OCI-LY1 (cell line): ENCODE measurements at regions not wholly inside any gene's neighbourhood (a gene's known extent, or its start where the extent isn't known, plus 50 kb on each side); places are given as distances from the start of the nearest gene placed in this dataset.

Source experiments
- H2AFZ ChIP-seq: fragments of 200-600 bp; sonication (generic), shearing (Covaris generic); 2 replicates; pipeline ENCODE4 v1.6.0; 2014; ENCODE audit warnings: antibody characterized with exemption, mild to moderate bottlenecking, low read length
- H3F3A ChIP-seq: fragments of 200-600 bp; sonication (generic), shearing (Covaris generic); 2 replicates; pipeline ENCODE4 v1.6.0; 2014; ENCODE audit warnings: mild to moderate bottlenecking, antibody characterized with exemption, low read length, moderate library complexity; ENCODE audit not compliant: insufficient read depth
- H3K27ac ChIP-seq: fragments of 200-600 bp; sonication (generic); 2 replicates; pipeline ENCODE4 v1.5.1; 2014; ENCODE audit warnings: low read length, mixed run types, mild to moderate bottlenecking, low read depth; ENCODE audit not compliant: poor library complexity, severe bottlenecking
- H3K27me3 ChIP-seq: fragments of 200-600 bp; sonication (generic); 2 replicates; pipeline ENCODE4 v1.6.0; 2014; ENCODE audit warnings: antibody characterized with exemption, mild to moderate bottlenecking, low read length, moderate library complexity; ENCODE audit not compliant: insufficient read depth
- H3K36me3 ChIP-seq: fragments of 200-600 bp; sonication (generic); 2 replicates; pipeline ENCODE4 v1.6.1; 2014; ENCODE audit warnings: mild to moderate bottlenecking, antibody characterized with exemption, low read length, moderate library complexity, mixed read lengths; ENCODE audit not compliant: insufficient read depth
- H3K4me1 ChIP-seq: fragments of 200-600 bp; sonication (generic); 2 replicates; pipeline ENCODE4 v1.5.1; 2014; ENCODE audit warnings: mild to moderate bottlenecking, low read length, moderate library complexity; ENCODE audit not compliant: insufficient read depth, severe bottlenecking
- H3K4me2 ChIP-seq: fragments of 200-600 bp; sonication (generic), shearing (Covaris generic); 2 replicates; pipeline ENCODE4 v1.6.1; 2014; ENCODE audit warnings: low read length
- H3K4me3 ChIP-seq: fragments of 200-600 bp; sonication (generic); 2 replicates; pipeline ENCODE4 v1.5.1; 2014; ENCODE audit warnings: low read length, low read depth, mild to moderate bottlenecking, mixed read lengths; ENCODE audit not compliant: poor library complexity, severe bottlenecking
- H3K79me2 ChIP-seq: fragments of 200-600 bp; shearing (Covaris generic); 2 replicates; pipeline ENCODE4 v1.6.1; 2016; ENCODE audit warnings: mixed run types, low read length, mixed read lengths; ENCODE audit not compliant: insufficient read depth
- H3K9ac ChIP-seq: fragments of 200-600 bp; sonication (generic), shearing (Covaris generic); 2 replicates; pipeline ENCODE4 v1.6.1; 2014; ENCODE audit warnings: mild to moderate bottlenecking, low read length, mixed read lengths
- H3K9me2 ChIP-seq: fragments of 200-600 bp; sonication (generic), shearing (Covaris generic); 2 replicates; pipeline ENCODE4 v1.6.1; 2014; ENCODE audit warnings: low read depth, mild to moderate bottlenecking, low read length, mixed read lengths
- H3K9me3 ChIP-seq: fragments of 200-600 bp; shearing (Covaris generic); 2 replicates; pipeline ENCODE4 v1.6.1; 2014; ENCODE audit warnings: low read length, mixed read lengths
- H4K20me1 ChIP-seq: fragments of 200-600 bp; sonication (generic), shearing (Covaris generic); 2 replicates; pipeline ENCODE4 v1.6.0; 2016; ENCODE audit warnings: mild to moderate bottlenecking, low read length; ENCODE audit not compliant: insufficient read depth
- EZH2 ChIP-seq: fragments of 200-600 bp; sonication (generic), shearing (Covaris generic); IDR thresholded peaks from 2 replicates; pipeline ENCODE4 v1.8.0; 2017; ENCODE audit warnings: borderline replicate concordance, mixed run types, mild to moderate bottlenecking, antibody characterized with exemption, low read length, moderate library complexity, mixed read lengths
- TF ChIP-seq, protein P1 (sequence below): fragments of 200-600 bp; sonication (generic), shearing (Covaris generic); IDR thresholded peaks from 2 replicates; pipeline ENCODE4 v1.5.1; 2017; ENCODE audit warnings: mild to moderate bottlenecking, antibody characterized with exemption, low read length, moderate library complexity, mixed read lengths

DNA sequence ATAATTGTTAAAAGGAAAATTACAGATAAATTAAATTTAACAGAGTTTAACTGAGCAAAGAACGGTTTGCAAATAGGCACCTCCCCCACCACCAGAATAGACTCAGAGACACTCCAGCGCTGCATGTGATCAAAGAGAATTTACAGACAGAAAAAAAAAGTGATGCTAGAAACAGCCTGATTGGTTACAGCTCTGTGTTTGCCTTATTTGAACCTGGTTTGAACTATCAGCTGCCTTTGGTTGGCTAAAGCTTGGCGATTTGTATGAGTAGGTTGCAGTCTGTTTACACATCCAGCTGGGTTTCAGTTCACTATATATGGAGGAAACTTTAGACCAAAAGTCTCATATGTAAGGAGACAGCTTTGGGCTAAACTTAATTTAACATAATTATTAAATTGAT is 249.1 kb downstream of the ENC1 start:
- TF ChIP-seq EZH2 = no peak
- TF ChIP-seq, protein P1, sequence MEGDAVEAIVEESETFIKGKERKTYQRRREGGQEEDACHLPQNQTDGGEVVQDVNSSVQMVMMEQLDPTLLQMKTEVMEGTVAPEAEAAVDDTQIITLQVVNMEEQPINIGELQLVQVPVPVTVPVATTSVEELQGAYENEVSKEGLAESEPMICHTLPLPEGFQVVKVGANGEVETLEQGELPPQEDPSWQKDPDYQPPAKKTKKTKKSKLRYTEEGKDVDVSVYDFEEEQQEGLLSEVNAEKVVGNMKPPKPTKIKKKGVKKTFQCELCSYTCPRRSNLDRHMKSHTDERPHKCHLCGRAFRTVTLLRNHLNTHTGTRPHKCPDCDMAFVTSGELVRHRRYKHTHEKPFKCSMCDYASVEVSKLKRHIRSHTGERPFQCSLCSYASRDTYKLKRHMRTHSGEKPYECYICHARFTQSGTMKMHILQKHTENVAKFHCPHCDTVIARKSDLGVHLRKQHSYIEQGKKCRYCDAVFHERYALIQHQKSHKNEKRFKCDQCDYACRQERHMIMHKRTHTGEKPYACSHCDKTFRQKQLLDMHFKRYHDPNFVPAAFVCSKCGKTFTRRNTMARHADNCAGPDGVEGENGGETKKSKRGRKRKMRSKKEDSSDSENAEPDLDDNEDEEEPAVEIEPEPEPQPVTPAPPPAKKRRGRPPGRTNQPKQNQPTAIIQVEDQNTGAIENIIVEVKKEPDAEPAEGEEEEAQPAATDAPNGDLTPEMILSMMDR = no peak
- Histone ChIP-seq H3K4me1 (peaks cover 8% of the 10 kb centered on the region), H3K4me2 (no peak overlapping the region)

DNA sequence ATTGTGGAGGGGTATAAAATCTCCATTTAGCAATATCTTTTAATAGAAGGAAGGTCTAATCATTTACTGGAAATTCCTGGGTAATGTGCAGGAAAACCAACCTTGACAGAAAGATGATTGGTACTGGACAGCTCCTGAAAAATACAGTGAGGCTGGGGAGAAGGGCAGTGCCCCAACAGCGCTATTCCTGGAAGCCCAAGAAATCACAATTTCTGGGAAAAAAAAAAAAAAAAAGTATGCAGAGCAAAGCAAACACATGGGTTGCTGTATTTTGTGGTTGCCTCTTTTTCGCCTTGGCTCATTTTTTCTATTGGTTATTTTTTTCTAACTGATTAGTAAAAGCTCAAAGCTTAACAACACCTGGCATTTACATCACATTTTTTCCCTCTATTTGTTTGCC is 249.7 kb downstream of the ENC1 start:
- no peaks in the 10 kb centered on the region for H3F3A ChIP-seq
- TF ChIP-seq, protein P1 = no peak
- no peak for TF ChIP-seq EZH2
- H3K27ac ChIP-seq = no peak overlapping the region
- H3K4me2 ChIP-seq = no peak overlapping the region
- no peaks in the 10 kb centered on the region for H3K79me2 ChIP-seq
- H3K9ac ChIP-seq = no peak overlapping the region
- no peaks in the 10 kb centered on the region for H3K9me3 ChIP-seq
- peaks cover 8% of the 10 kb centered on the region for H3K4me1 ChIP-seq
- no peak overlapping the region for H2AFZ ChIP-seq
- no peaks in the 10 kb centered on the region for H3K27me3 ChIP-seq
- no peaks in the 10 kb centered on the region for H3K36me3 ChIP-seq
- no peak overlapping the region for H3K4me3 ChIP-seq
- no peaks in the 10 kb centered on the region for H4K20me1 ChIP-seq
- H3K9me2 ChIP-seq = no peaks in the 10 kb centered on the region

More for the DNA sequence above, 249.1 kb downstream of the ENC1 start:
- no peaks in the 10 kb centered on the region for H3K9me2 ChIP-seq
- no peak overlapping the region for H3K4me3 ChIP-seq
- no peaks in the 10 kb centered on the region for H3F3A ChIP-seq
- no peaks in the 10 kb centered on the region for H3K27me3 ChIP-seq
- no peak overlapping the region for H2AFZ ChIP-seq
- H4K20me1 ChIP-seq = no peaks in the 10 kb centered on the region
- no peaks in the 10 kb centered on the region for H3K36me3 ChIP-seq
- no peaks in the 10 kb centered on the region for H3K79me2 ChIP-seq
- H3K27ac ChIP-seq = no peak overlapping the region
- no peak overlapping the region for H3K9ac ChIP-seq
- no peaks in the 10 kb centered on the region for H3K9me3 ChIP-seq

DNA sequence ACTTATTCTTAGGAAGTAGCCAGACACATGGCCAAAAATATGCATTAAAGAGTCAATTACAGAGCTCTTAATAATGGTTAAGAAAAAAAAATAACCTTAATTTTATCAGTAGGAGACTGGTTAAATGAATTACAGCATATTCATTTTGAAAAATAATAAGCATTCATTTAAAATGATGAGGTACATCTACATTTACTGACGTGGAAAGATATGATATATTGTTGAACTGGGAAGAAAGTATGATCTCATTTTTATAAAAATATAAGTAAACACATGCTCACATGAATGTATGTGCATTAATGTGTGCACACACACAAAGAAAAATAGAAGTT is 250.3 kb downstream of the ENC1 start:
- Histone ChIP-seq H3K79me2 (no peaks in the 10 kb centered on the region), H3K27me3 (no peaks in the 10 kb centered on the region), H3F3A (no peaks in the 10 kb centered on the region), H3K4me1 (peaks cover 8% of the 10 kb centered on the region), H2AFZ (no peak overlapping the region), H3K9me2 (no peaks in the 10 kb centered on the region), H3K36me3 (no peaks in the 10 kb centered on the region), H3K4me3 (no peak overlapping the region), H3K9ac (no peak overlapping the region), H3K9me3 (no peaks in the 10 kb centered on the region), H3K4me2 (no peak overlapping the region), H4K20me1 (no peaks in the 10 kb centered on the region), H3K27ac (no peak overlapping the region)
- TF ChIP-seq EZH2 = no peak
- TF ChIP-seq, protein P1 = no peak
